DND-41 (cell line): ENCODE measurements at regions not wholly inside any gene's neighbourhood (a gene's known extent, or its start where the extent isn't known, plus 50 kb on each side); places are given as distances from the start of the nearest gene placed in this dataset.

ENCODE experiments used
- ATAC-seq: fragments of 200-7000 bp; cut with Tn5 transposase; 3 replicates; pipeline ENCODE4 v1.9.1; 2021; ENCODE audit warnings: low read depth; ENCODE audit not compliant: insufficient read depth
- DNase-seq: peaks from one replicate; pipeline ENCODE4 v3.0.0-alpha.2; 2020
- H2AFZ ChIP-seq: 2 replicates; pipeline ENCODE4 v1.6.0; 2012; ENCODE audit warnings: low read depth, low read length
- H3K27ac ChIP-seq: 2 replicates; pipeline ENCODE4 v1.5.1; 2012; ENCODE audit warnings: low read length, inconsistent platforms
- H3K27me3 ChIP-seq: fragments of 200-600 bp; sonication (generic); 2 replicates; pipeline ENCODE4 v1.6.0; 2012; ENCODE audit warnings: low read length, mild to moderate bottlenecking, inconsistent platforms; ENCODE audit not compliant: insufficient read depth, poor library complexity
- H3K36me3 ChIP-seq: 2 replicates; pipeline ENCODE4 v1.5.1; 2012; ENCODE audit warnings: low read length, inconsistent platforms; ENCODE audit not compliant: insufficient read depth
- H3K4me1 ChIP-seq: 2 replicates; pipeline ENCODE4 v1.5.1; 2012; ENCODE audit warnings: mild to moderate bottlenecking, low read length; ENCODE audit not compliant: insufficient read depth
- H3K4me2 ChIP-seq: 2 replicates; pipeline ENCODE4 v1.6.0; 2012; ENCODE audit warnings: mild to moderate bottlenecking, moderate library complexity, low read length, inconsistent platforms; ENCODE audit not compliant: insufficient read depth
- H3K4me3 ChIP-seq, 2 experiments: fragments of 200-600 bp in 1 of 2; shearing (Covaris generic) in 1 of 2; 2 replicates each; pipeline ENCODE4 v1.5.1; 2012 to 2016; ENCODE audit warnings: inconsistent platforms in 2 of 2, low read length in 2 of 2, mild to moderate bottlenecking in 2 of 2, low read depth in 1 of 2, moderate library complexity in 1 of 2
- H3K79me2 ChIP-seq: 2 replicates; pipeline ENCODE4 v1.6.0; 2012; ENCODE audit warnings: low read length, inconsistent platforms; ENCODE audit not compliant: insufficient read depth
- H3K9ac ChIP-seq: 2 replicates; pipeline ENCODE4 v1.6.0; 2012; ENCODE audit warnings: low read depth, mild to moderate bottlenecking, inconsistent platforms, low read length, moderate library complexity
- H3K9me3 ChIP-seq: 2 replicates; pipeline ENCODE4 v1.5.1; 2012; ENCODE audit warnings: low read length, moderate library complexity, mild to moderate bottlenecking, inconsistent platforms; ENCODE audit not compliant: insufficient read depth, severe bottlenecking
- H4K20me1 ChIP-seq: 2 replicates; pipeline ENCODE4 v1.6.0; 2012; ENCODE audit warnings: low read length; ENCODE audit not compliant: insufficient read depth
- EZH2 ChIP-seq: IDR thresholded peaks from 3 replicates; pipeline ENCODE4 v1.6.1; 2012; ENCODE audit warnings: borderline replicate concordance, low read depth, mild to moderate bottlenecking, moderate library complexity, low read length, inconsistent platforms; ENCODE audit not compliant: severe bottlenecking
- TF ChIP-seq, protein P1 (sequence below): IDR thresholded peaks from 2 replicates; pipeline ENCODE4 v1.5.1; 2012; ENCODE audit warnings: borderline replicate concordance, low read length, moderate library complexity, mild to moderate bottlenecking; ENCODE audit not compliant: poor library complexity, severe bottlenecking; ENCODE audit errors: extremely low read depth

DNA sequence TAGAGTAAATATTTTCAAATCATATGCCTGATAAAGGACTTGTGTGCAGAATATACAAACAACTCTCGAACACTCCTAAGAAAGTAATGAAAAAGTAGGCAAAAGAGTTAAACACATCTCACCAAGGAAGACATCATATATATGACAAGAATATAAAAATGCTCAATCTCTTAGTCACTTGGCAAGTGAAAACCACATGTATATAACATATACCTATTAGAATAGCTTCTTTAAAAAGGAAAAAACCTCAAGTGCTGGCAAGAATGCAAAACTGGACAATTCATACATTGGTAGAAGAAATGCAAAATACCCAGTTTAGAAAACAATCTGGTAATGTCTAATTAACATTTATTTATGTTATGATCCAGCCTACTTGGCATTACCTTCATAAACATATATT is 146.6 kb upstream of the DGKB start:
- H3K9me3 ChIP-seq = no peaks in the 10 kb centered on the region
- H3K27ac ChIP-seq = no peak overlapping the region
- H3K9ac ChIP-seq = no peak overlapping the region
- H3K79me2 ChIP-seq = no peaks in the 10 kb centered on the region
- H3K4me1 ChIP-seq = no peaks in the 10 kb centered on the region
- no peaks in the 10 kb centered on the region for H3K27me3 ChIP-seq
- TF ChIP-seq, protein P1, sequence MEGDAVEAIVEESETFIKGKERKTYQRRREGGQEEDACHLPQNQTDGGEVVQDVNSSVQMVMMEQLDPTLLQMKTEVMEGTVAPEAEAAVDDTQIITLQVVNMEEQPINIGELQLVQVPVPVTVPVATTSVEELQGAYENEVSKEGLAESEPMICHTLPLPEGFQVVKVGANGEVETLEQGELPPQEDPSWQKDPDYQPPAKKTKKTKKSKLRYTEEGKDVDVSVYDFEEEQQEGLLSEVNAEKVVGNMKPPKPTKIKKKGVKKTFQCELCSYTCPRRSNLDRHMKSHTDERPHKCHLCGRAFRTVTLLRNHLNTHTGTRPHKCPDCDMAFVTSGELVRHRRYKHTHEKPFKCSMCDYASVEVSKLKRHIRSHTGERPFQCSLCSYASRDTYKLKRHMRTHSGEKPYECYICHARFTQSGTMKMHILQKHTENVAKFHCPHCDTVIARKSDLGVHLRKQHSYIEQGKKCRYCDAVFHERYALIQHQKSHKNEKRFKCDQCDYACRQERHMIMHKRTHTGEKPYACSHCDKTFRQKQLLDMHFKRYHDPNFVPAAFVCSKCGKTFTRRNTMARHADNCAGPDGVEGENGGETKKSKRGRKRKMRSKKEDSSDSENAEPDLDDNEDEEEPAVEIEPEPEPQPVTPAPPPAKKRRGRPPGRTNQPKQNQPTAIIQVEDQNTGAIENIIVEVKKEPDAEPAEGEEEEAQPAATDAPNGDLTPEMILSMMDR = no peak
- no peak for TF ChIP-seq EZH2
- no peak for DNase-seq
- no peaks in the 10 kb centered on the region for H4K20me1 ChIP-seq
- H3K4me3 ChIP-seq = no peak overlapping the region
- no peak for ATAC-seq
- no peaks in the 10 kb centered on the region for H3K36me3 ChIP-seq
- H3K4me2 ChIP-seq = no peak overlapping the region
- no peak overlapping the region for H2AFZ ChIP-seq

DNA sequence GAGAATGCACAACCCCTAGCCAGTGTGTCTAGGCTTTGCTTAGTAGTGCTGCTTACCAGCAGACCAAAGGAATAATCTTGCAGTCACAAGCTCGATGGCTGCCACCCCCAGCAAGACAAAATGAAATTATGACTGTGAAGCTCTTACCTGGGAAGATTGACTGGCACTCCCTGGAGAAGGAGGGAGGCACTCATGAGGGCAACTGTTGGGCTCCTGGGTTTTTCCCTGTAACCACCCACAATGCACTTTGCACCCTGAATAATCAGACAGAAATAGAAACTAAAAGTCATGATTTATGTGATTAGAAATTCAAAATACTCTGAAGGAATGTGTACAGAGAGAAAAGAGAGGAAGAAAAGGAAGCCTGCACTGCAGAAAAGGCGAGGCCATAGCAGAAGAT is 144.3 kb upstream of the DGKB start:
- ATAC-seq (no peak), DNase-seq (no peak)
- Histone ChIP-seq H3K79me2 (no peaks in the 10 kb centered on the region), H3K4me1 (no peaks in the 10 kb centered on the region), H4K20me1 (no peaks in the 10 kb centered on the region), H3K4me2 (no peak overlapping the region), H3K27ac (no peak overlapping the region), H2AFZ (no peak overlapping the region), H3K9ac (no peak overlapping the region), H3K4me3 (no peak overlapping the region), H3K27me3 (no peaks in the 10 kb centered on the region), H3K36me3 (no peaks in the 10 kb centered on the region), H3K9me3 (no peaks in the 10 kb centered on the region)
- TF ChIP-seq, protein P1 = no peak

DNA sequence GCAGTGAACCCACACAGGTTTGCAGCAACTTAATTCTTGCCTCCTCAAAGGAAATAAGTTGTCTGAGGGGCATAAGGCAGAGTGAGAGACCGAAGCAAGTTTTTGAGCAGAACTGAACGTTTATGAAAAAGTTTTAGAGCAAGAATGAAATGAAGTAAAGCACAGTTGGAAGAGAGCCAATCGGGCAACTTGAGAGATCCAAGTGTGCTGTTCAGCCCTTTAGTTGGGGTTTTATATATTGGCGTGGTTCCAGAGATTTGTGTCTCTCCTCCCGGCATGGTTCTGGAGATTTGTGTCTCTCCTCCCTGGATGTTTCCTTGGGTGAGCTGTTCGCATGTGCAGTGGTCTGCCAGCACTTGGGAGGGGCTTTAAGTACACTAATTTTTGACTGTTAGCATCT is 141.4 kb upstream of the DGKB start:
- Histone ChIP-seq H3K27ac (no peak overlapping the region), H3K4me2 (no peak overlapping the region), H2AFZ (no peak overlapping the region), H3K4me1 (no peaks in the 10 kb centered on the region), H3K9ac (no peak overlapping the region), H3K79me2 (no peaks in the 10 kb centered on the region), H3K9me3 (no peaks in the 10 kb centered on the region), H3K4me3 (no peak overlapping the region), H3K27me3 (no peaks in the 10 kb centered on the region), H4K20me1 (no peaks in the 10 kb centered on the region), H3K36me3 (no peaks in the 10 kb centered on the region)
- ATAC-seq (no peak), DNase-seq (no peak)
- TF ChIP-seq, protein P1 = no peak
- no peak for TF ChIP-seq EZH2

DNA sequence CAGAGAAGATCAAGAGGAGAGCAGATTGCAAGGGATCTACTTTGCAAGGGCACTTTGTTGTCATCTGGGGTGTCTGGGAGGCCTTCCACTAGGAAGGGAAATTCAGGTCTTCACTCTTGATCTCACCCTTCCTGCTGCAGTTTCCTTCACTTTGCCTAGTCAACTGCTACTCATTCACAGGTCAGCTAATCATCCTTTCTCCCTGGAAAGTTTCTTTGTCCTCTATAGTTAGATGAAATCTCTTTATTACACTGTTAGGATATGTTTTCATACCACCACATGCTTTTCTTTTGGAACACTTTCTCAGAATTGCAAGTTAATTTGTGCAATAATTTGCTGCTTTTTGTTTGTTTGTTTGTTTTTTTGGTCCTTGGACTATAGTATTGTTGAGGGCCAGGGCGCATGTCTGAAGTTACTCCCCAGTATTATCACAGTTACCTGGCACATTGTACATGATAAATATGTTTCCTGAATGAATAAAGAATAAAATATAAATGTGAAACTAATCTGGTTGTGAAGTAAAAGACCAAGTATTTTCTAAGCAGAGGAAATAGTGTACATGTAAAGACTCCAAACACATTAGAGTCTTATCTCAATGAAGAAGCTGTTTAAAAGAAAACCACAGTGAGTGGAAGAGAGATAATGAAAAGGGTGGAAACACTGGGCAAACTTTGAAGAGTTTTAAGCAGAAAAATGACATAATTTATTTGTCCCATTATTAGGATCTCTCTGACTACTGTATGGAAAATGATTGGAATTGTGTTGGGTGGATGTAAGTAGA is 139.9 kb upstream of the DGKB start:
- H4K20me1 ChIP-seq = no peaks in the 10 kb centered on the region

More for the DNA sequence above, 139.9 kb upstream of the DGKB start:
- no peak for ATAC-seq
- Histone ChIP-seq H3K9me3 (no peaks in the 10 kb centered on the region), H3K27ac (no peak overlapping the region), H3K4me3 (no peak overlapping the region), H3K9ac (no peak overlapping the region), H3K4me2 (no peak overlapping the region), H3K79me2 (no peaks in the 10 kb centered on the region), H3K4me1 (no peaks in the 10 kb centered on the region), H3K27me3 (no peaks in the 10 kb centered on the region), H3K36me3 (no peaks in the 10 kb centered on the region), H2AFZ (no peak overlapping the region)
- DNase-seq = no peak
- no peak for TF ChIP-seq EZH2
- TF ChIP-seq, protein P1 = no peak
